Muscle of back (tissue), 3 donors: ENCODE measurements at regions not wholly inside any gene's neighbourhood (a gene's known extent, or its start where the extent isn't known, plus 50 kb on each side); places are given as distances from the start of the nearest gene placed in this dataset.
"Not testable (repeated sequence)": the region's sequence is repeated elsewhere in the genome, so short reads cannot be mapped to it uniquely, and the experiment has no call there.

Experiments
- DNase-seq, 3 donors: peaks; one replicate each; pipeline versions ENCODE4 v3.0.0 to v3.0.0-alpha.2; 2013

DNA sequence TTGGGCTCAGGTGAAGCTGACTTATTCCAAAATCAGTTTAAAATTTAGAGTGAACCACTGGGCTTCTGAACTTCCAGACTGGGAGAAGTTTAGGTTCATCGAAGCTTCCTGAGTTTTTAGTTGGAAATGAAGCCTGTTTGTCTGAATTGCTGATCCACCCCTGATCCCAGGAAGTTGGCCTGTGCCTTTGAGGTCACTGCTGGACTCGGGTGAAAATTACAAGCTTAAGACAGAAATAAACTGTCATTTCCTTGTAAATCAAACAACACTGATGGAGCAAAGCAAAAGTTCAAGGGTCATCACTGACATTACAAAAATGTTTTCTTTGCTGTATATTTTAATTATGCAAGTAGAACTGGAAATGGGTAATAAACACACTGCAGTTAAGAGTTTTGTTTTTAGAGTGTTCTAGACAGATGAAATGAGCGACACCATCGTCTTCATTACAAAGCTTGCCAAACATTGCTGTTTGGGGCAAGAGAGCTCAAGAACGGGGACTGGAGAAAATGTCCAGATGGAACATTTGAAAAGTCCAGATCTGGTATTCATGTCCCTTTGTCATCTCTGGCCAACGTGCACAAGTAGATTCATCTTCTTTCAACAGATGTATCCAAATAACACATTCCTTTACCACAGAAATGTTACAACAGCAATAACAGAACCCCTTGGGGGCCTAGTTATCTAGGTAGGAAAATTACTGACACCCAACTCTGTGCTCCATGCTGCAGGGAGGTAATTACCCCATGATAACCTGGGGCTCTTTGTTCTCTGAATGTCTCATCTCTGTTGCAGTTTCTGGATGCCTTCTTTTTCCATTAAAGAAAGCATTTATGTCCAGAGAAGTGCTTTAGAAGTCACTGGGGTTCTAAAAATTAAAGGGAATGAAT is 142.4 kb upstream of the ERCC6L2 start:
- no peak for DNase-seq

DNA sequence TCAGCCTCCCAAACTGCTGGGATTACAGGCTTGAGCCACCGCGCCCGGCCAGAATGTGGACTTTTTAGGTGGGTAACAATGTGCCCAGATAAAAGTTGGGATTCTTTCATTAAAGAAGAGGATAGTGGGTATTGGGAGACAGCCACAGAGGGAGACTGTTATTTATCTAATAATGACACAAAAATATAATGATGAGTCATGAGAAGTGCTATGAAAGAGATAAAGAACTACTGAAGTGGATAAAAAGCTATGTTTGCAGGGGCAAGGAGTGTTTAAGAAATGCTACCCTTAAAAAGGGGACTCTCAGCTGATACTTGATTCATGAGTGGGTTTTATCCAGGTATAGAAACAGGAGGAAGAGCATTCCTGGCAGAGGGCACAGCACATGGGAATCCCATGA is 143.6 kb upstream of the ERCC6L2 start:
- DNase-seq = no peak

- DNase-seq = no peak
Measured at GRCh38 chr9:95729669-95730368, 145.7 kb upstream of the ERCC6L2 start.

DNA sequence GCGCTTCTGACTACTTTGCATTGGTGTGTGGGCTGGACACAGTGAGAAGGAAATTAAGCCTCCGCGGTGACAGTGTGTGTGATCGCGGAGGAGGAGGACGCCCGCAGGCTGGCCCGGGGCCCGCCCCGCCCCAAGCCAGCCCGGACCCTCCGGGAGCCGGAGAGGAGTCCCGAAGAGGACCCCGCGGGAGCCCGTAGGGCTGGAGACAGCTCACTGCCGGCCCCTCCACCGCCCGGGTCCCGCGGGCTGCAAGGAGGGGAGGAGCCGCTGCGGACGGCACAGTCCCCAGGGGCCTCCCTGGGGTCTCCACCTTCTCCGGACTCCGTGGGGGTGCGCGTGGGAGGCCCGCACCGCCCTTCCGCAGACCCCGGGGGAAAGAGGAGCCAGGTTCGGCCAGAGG is 146.4 kb upstream of the ERCC6L2 start:
- no peak for DNase-seq

DNA sequence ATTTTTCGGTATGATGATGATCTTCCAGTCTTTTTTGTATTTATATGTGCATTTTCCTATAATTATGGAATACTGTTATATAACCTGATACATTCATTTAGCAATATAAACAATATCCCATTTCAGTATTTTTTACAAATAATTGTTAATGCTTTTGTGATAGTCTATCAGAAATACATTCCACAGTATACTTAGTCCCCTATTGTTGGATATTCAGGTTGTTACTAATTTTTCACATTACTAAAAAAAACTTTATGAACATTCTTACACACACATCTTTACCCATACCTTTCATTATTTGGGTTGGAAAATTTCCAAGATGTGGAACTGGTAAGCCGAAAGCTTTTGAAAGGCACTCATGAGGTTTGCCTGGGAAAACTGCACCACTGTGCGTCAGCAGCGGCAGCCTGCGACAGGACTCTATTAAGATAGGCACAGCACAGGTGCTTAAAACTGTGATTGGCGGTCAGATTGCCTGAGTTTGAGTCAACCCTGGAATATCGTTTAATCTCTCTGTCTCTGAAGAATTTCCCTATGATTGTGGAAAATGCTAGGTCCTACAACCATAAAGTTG is 147.5 kb upstream of the ERCC6L2 start:
- no peak for DNase-seq

DNA sequence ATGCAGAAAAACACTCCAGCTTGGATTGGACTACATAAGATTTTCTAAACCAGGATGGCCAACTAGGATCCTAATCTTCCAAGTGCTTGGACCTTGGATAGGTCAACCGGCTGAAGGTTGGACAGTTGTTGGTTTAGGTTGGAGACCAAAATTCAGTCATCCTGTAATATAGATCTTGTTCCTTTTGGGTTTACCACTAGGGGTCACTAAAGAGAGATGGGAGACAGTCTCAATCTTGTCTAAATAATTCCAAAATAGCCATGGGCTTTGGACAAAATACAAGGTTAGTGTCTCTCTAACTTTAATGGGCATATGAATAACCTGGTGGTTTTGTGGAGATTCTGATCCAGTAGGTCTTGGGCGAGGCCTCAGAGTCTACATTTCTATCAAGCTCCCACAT is 148.7 kb upstream of the ERCC6L2 start:
- peak; percentile 45 to 67 (median 47) for DNase-seq

GRCh38 chr9:95725045-95725444 is 150.4 kb upstream of the ERCC6L2 start:
- DNase-seq = no peak

GRCh38 chr9:95724253-95724991 is 151.1 kb upstream of the ERCC6L2 start:
- no peak for DNase-seq

DNA sequence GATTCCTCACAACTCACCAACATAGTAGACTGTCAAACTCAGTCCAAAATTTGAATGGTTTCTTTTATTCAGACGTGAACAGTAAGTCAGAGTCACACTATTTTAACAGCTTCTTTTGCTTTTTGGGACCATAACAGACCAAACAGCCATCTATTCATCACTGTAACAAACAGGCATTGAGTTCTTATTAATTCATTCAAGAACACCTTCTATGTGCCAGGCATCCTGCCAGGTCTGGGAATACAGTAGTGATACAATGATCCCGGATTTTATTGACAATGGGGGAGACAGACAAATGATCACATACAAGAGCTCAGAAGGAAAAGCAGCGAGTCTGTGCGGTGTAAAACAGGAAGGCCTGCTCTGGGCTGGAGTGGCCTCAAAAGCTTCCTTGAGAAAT is 153.3 kb upstream of the ERCC6L2 start:
- DNase-seq = no peak

DNA sequence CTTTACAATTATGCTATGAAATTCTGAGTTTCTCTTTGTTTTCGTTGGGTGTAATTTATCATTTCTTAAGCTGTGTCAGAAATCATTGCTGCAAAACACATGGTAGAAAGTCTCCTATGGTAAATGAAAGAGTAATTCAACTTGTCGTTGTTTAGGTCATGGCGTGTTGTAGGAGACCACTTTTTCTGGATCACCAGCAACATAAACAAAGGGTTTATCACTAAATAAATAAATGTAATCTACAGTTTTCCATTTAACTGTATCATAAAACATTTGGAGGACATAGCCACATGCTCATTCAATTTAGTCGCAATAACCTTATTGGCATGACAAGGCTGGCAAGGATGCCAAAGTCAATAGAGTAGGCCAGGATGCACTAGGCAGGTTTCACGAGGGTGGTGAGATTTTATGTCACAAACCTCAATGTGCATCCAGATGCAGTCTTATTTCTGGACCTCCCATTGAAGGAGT is 154.4 kb upstream of the ERCC6L2 start:
- no peak for DNase-seq

- no peak for DNase-seq
Measured at GRCh38 chr9:95720496-95720895, 155.0 kb upstream of the ERCC6L2 start.

GRCh38 chr9:95719354-95719753 is 156.1 kb upstream of the ERCC6L2 start:
- DNase-seq = no peak

- DNase-seq = no peak
Measured at GRCh38 chr9:95718263-95718662, 157.2 kb upstream of the ERCC6L2 start.

DNA sequence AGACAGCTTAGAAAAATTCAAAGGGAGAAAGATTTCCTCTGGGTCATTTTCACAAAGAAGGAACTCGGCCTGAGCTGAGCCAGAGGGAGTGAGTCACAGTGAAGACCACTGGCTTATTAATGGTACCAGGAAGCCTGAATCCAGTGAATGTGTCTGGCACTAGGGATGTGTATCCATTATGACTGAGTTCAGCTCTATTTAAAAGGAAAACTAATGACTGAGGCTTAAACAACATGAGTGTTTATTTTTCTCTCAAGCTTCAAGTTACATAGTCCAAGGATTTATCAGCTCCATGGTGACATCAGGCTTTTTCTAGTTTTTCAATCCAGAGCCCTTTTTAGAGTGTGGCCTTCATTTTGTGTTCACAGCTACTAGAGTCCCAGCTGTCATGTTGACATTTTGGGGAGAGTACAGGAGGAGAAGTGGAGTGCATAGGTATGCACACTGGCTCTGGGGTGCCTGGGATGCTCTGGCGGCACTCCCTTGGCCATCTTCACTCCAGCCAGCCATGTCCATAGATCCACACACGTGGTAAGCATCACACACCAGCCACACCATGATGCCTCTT is 159.5 kb upstream of the ERCC6L2 start:
- no peak for DNase-seq

- DNase-seq = no peak
Measured at GRCh38 chr9:95710446-95710845, 165.0 kb upstream of the ERCC6L2 start.

DNA sequence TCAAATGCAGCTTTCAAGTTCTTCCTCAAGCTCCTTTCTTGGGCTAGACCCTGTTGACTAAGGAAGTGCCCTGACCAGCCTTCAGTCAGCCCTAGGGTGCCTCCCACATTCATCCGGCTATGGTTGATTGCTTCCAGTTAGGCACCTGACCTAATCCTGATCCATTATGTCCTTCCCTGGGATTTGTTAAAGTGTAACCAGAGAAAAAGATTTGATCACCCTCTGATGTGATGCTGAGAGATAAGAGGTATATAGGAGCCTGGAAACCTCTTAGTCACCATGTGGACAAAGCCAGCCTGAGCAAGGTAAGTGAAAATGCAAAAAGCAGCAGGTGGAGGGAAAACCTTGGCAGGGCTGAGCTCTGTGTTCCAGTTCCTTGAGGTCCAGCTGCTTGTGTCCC is 178.8 kb upstream of the ERCC6L2 start:
- DNase-seq = no peak

- DNase-seq = no peak
Measured at GRCh38 chr9:95691435-95691834, 174.7 kb upstream of the PTCH1 start.

- no peak for DNase-seq
Measured at GRCh38 chr9:95689669-95690068, 172.9 kb upstream of the PTCH1 start.

DNA sequence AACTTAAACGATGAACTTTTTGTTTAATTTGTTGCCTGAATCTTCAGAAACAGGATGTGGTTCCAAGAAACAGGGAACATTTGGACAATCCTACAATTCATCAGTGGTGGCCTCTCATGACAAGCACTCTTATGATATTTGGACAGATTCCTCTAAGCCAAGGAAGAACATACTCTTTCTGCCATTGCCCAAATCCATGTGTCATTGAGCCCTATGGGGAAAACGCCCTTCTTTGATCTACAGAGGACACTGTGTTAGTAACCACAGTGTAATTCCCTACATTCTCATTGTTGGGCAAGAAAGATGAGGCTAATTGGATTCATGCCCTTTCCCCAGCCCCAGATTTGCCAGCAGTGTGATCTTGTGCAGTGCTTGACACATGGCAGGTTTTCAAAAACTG is 167.7 kb upstream of the PTCH1 start:
- no peak for DNase-seq

DNA sequence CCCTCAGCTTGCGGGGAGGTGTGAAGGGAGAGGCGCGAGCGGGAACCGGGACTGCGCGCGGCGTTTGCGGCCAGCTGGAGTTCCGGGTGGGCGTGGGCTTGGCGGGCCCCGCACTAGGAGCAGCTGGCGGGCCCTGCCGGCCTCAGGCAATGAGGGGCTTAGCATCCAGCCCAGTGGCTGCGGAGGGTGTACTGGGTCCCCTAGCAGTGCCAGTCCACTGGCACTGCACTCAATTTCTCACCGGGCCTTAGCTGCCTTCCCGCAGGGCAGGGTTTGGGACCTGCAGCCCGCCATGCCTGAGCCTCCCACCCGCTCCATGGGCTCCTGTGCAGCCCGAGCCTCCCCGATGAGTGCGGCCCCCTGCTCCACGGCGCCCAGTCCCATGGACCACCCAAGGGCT is 163.5 kb upstream of the PTCH1 start:
- not testable (repeated sequence) for DNase-seq

DNA sequence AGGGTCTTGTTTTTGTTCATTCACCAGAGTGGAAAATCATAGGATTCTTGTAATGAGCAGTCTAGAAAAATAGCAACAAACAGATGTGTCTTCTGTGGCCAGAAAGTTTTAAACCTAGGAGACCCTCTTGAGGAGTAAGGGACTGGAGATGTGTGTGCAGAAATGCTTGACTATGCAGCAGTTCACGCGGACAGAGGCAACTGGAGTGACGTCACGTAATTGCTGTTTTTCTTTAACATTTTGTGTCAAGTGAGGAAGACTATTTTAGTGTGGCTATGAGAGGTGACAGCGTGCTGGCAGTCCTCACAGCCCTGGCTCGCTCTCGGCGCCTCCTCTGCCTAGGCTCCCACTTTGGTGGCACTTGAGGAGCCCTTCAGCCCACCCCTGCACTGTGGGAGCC is 163.1 kb upstream of the PTCH1 start:
- DNase-seq = no peak

- peak in 1 of 3 donors; percentile 5 for DNase-seq
Measured at GRCh38 chr9:95678759-95679158, 162.0 kb upstream of the PTCH1 start.
